Neural cell (in vitro differentiated cells): ENCODE measurements at regions not wholly inside any gene's neighbourhood (a gene's known extent, or its start where the extent isn't known, plus 50 kb on each side); places are given as distances from the start of the nearest gene placed in this dataset.

Experiments
- H2AFZ ChIP-seq: fragments of 200-600, 300-800 bp; sonication (generic), shearing (Covaris generic); 2 replicates; pipeline ENCODE4 v1.6.0; 2014; ENCODE audit warnings: low read depth, mild to moderate bottlenecking, antibody characterized with exemption, low read length, moderate library complexity
- H3F3A ChIP-seq: fragments of 200-600 bp; shearing (Covaris generic); 2 replicates; pipeline ENCODE4 v1.6.1; 2016; ENCODE audit warnings: mild to moderate bottlenecking, moderate library complexity, mixed read lengths, antibody characterized with exemption, low read length; ENCODE audit not compliant: insufficient read depth, poor library complexity, severe bottlenecking
- H3K27ac ChIP-seq: fragments of 200-600, 300-800 bp; sonication (generic), shearing (Covaris generic); 2 replicates; pipeline ENCODE4 v1.5.1; 2014; ENCODE audit warnings: mild to moderate bottlenecking, low read length, moderate library complexity
- H3K27me3 ChIP-seq: fragments of 300-800, 200-600 bp; sonication (generic), shearing (Covaris generic); 2 replicates; pipeline ENCODE4 v1.6.0; 2014; ENCODE audit warnings: mild to moderate bottlenecking, low read depth, low read length, moderate library complexity; ENCODE audit not compliant: insufficient read depth
- H3K36me3 ChIP-seq: fragments of 300-800, 200-600 bp; sonication (generic), shearing (Covaris generic); 2 replicates; pipeline ENCODE4 v1.5.1; 2014; ENCODE audit warnings: mild to moderate bottlenecking, antibody characterized with exemption, low read length, moderate library complexity; ENCODE audit not compliant: insufficient read depth
- H3K4me2 ChIP-seq: fragments of 300-800, 200-600 bp; sonication (generic), shearing (Covaris generic); 2 replicates; pipeline ENCODE4 v1.6.0; 2014; ENCODE audit warnings: mild to moderate bottlenecking, low read length
- H3K4me3 ChIP-seq: fragments of 300-800, 200-600 bp; sonication (generic), shearing (Covaris generic); 2 replicates; pipeline ENCODE4 v1.5.1; 2014; ENCODE audit warnings: mild to moderate bottlenecking, low read length, moderate library complexity
- H3K79me2 ChIP-seq: fragments of 200-600 bp; shearing (Covaris generic); replicated peaks from 2 replicates; pipeline ENCODE4 v1.6.0; 2014; ENCODE audit warnings: mild to moderate bottlenecking, low read length, moderate library complexity; ENCODE audit not compliant: insufficient read depth
- H3K9ac ChIP-seq: fragments of 300-800, 200-600 bp; sonication (generic), shearing (Covaris generic); 2 replicates; pipeline ENCODE4 v1.6.1; 2016; ENCODE audit warnings: mild to moderate bottlenecking, low read length, mixed read lengths
- H3K9me2 ChIP-seq: fragments of 200-600 bp; shearing (Covaris generic); 2 replicates; pipeline ENCODE4 v1.6.1; 2016; ENCODE audit warnings: mild to moderate bottlenecking, low read length, mixed read lengths; ENCODE audit not compliant: insufficient read depth
- H3K9me3 ChIP-seq: fragments of 200-600, 300-800 bp; sonication (generic), shearing (Covaris generic); 2 replicates; pipeline ENCODE4 v1.6.1; 2016; ENCODE audit warnings: mild to moderate bottlenecking, mixed run types, low read length, moderate library complexity, mixed read lengths
- H4K20me1 ChIP-seq: fragments of 200-600 bp; shearing (Covaris generic); 2 replicates; pipeline ENCODE4 v1.6.1; 2016; ENCODE audit warnings: mild to moderate bottlenecking, mixed run types; ENCODE audit not compliant: insufficient read depth
- EP300 ChIP-seq: fragments of 450-650 bp; conservative IDR thresholded peaks from 2 replicates; pipeline ENCODE4 v1.6.1; 2014; ENCODE audit warnings: antibody characterized with exemption, mild to moderate bottlenecking, moderate library complexity; ENCODE audit not compliant: poor library complexity, severe bottlenecking
- EZH2 ChIP-seq: fragments of 200-600, 300-800 bp; shearing (Covaris generic), sonication (generic); IDR thresholded peaks from 2 replicates; pipeline ENCODE4 v1.6.1; 2014; ENCODE audit warnings: antibody characterized with exemption, low read length, borderline replicate concordance, mild to moderate bottlenecking; ENCODE audit not compliant: insufficient read depth, poor library complexity, severe bottlenecking
- MXI1 ChIP-seq: fragments of 450-650 bp; conservative IDR thresholded peaks from 2 replicates; pipeline ENCODE4 v1.6.1; 2014; ENCODE audit warnings: antibody characterized with exemption, mild to moderate bottlenecking; ENCODE audit not compliant: poor library complexity, severe bottlenecking
- POLR2AphosphoS5 ChIP-seq: IDR thresholded peaks from 2 replicates; pipeline ENCODE4 v1.6.1; 2012
- RAD21 ChIP-seq: fragments of 450-650 bp; conservative IDR thresholded peaks from 2 replicates; pipeline ENCODE4 v1.6.1; 2014; ENCODE audit warnings: antibody characterized with exemption, mild to moderate bottlenecking, moderate library complexity
- REST ChIP-seq: IDR thresholded peaks from 2 replicates; pipeline ENCODE4 v1.6.1; 2012; ENCODE audit warnings: borderline replicate concordance
- SMC3 ChIP-seq: fragments of 450-650 bp; conservative IDR thresholded peaks from 2 replicates; pipeline ENCODE4 v1.6.1; 2014; ENCODE audit warnings: antibody characterized with exemption, mild to moderate bottlenecking, moderate library complexity; ENCODE audit not compliant: poor library complexity
- TAF1 ChIP-seq: IDR thresholded peaks from 2 replicates; pipeline ENCODE4 v1.6.1; 2012; ENCODE audit warnings: low read depth
- TF ChIP-seq, protein P1 (sequence below): fragments of 450-650 bp; IDR thresholded peaks from 2 replicates; pipeline ENCODE4 v1.5.1; 2014; ENCODE audit warnings: antibody characterized with exemption, mild to moderate bottlenecking, moderate library complexity; ENCODE audit not compliant: poor library complexity, severe bottlenecking

DNA sequence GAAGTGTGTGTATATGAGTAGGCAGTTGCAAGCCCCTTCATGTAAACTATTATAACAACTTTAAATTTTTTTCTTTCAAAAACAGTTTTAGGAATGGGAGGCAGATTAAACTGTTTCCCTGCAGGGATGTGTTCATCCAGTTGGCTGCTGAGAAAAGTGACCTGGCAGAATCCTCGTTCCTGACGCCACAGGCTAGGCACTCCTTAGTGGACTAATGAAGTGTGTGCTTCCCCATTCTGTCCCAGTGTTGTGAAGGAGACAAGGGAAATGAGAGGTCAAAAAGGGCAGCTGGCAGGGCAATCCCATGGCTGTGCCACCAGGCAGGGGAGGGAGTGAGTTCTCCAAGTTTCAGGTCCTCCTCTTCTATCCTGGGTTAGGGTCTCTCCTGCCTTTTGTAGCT, 59.8 kb downstream of the FOXD1 start:
- Histone ChIP-seq H3F3A (no peaks in the 10 kb centered on the region), H3K79me2 (no peaks in the 10 kb centered on the region), H3K9ac (no peak overlapping the region), H3K4me2 (no peak overlapping the region), H3K36me3 (no peaks in the 10 kb centered on the region), H3K9me2 (no peaks in the 10 kb centered on the region), H3K4me3 (no peak overlapping the region), H3K27me3 (no peaks in the 10 kb centered on the region), H3K9me3 (no peaks in the 10 kb centered on the region), H3K27ac (no peak overlapping the region), H4K20me1 (no peaks in the 10 kb centered on the region), H2AFZ (no peak overlapping the region)
- TF ChIP-seq TAF1, result no peak
- TF ChIP-seq MXI1, result no peak
- TF ChIP-seq EZH2, result no peak
- TF ChIP-seq EP300, result no peak
- no peak for TF ChIP-seq REST
- TF ChIP-seq, protein P1, sequence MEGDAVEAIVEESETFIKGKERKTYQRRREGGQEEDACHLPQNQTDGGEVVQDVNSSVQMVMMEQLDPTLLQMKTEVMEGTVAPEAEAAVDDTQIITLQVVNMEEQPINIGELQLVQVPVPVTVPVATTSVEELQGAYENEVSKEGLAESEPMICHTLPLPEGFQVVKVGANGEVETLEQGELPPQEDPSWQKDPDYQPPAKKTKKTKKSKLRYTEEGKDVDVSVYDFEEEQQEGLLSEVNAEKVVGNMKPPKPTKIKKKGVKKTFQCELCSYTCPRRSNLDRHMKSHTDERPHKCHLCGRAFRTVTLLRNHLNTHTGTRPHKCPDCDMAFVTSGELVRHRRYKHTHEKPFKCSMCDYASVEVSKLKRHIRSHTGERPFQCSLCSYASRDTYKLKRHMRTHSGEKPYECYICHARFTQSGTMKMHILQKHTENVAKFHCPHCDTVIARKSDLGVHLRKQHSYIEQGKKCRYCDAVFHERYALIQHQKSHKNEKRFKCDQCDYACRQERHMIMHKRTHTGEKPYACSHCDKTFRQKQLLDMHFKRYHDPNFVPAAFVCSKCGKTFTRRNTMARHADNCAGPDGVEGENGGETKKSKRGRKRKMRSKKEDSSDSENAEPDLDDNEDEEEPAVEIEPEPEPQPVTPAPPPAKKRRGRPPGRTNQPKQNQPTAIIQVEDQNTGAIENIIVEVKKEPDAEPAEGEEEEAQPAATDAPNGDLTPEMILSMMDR, result no peak
- no peak for TF ChIP-seq RAD21
- no peak for TF ChIP-seq POLR2AphosphoS5
- TF ChIP-seq SMC3, result no peak

GRCh38 chr5:73388306-73388684, 60.3 kb downstream of the FOXD1 start:
- Histone ChIP-seq H3K9me3 (no peaks in the 10 kb centered on the region), H3K4me3 (no peak overlapping the region), H3K27me3 (peaks cover 2% of the 10 kb centered on the region), H3K9me2 (no peaks in the 10 kb centered on the region), H3F3A (no peaks in the 10 kb centered on the region), H3K79me2 (no peaks in the 10 kb centered on the region), H3K36me3 (no peaks in the 10 kb centered on the region), H3K9ac (no peak overlapping the region), H3K4me2 (no peak overlapping the region), H3K27ac (no peak overlapping the region), H2AFZ (no peak overlapping the region), H4K20me1 (no peaks in the 10 kb centered on the region)
- TF ChIP-seq EZH2, result no peak
- no peak for TF ChIP-seq POLR2AphosphoS5
- no peak for TF ChIP-seq SMC3
- no peak for TF ChIP-seq RAD21
- TF ChIP-seq, protein P1, result no peak
- no peak for TF ChIP-seq MXI1
